Epidermal melanocyte (primary cell): ENCODE measurements at regions not wholly inside any gene's neighbourhood (a gene's known extent, or its start where the extent isn't known, plus 50 kb on each side); places are given as distances from the start of the nearest gene placed in this dataset.

Experiments used
- DNase-seq: peaks from one replicate; pipeline ENCODE4 v3.0.0; 2011; ENCODE audit warnings: low spot score; ENCODE audit not compliant: insufficient read length

DNA sequence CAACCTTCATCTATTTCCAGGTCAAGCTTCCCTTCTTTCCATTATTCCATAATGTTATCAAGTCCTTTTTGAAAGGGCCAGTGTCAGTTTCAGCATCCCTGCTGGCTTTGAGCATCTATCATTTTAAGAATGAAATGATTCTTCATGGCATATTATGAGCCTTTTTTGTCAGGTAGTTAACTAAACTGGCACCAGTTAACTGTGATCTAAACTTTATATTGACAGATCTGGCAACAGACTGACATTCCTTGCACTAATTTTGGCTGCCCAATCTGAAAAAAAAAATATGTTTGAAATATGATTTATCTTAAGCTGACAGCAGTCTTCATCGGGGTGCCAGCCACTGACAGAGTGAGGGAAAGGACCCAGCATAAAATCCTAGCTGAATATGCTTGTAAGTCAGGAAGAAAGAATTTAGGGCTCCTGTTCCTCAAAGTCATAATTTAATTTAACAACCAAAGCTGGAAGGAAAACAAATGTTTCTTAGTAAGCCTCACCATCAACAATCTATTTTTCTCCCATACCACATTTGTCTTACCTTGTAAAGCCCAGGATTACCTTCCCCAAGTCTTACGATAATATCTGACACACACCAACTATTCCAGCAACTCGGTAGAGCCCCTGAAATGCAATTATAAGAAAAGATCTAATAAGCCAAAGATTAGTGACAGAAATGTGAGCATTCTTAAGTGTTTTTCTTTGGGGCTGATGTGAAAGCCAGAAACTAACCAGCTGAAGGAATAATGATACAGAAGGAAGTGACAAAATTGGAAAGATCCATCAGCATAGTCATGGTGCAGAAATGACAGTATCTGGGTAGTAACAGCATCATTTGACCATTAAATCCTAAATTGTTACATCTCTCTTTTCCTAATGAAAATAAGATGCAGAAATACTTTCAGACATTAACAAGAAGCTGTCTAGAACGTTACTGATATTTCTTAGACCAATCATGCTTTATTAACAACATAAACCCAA, 228.1 kb downstream of the RBM43 start:
- no peak for DNase-seq

GRCh38 chr2:151032741-151033191, 228.9 kb downstream of the RBM43 start:
- peak; percentile 42 for DNase-seq

GRCh38 chr2:151030663-151031230, 230.9 kb downstream of the RBM43 start:
- DNase-seq: no peak

DNA sequence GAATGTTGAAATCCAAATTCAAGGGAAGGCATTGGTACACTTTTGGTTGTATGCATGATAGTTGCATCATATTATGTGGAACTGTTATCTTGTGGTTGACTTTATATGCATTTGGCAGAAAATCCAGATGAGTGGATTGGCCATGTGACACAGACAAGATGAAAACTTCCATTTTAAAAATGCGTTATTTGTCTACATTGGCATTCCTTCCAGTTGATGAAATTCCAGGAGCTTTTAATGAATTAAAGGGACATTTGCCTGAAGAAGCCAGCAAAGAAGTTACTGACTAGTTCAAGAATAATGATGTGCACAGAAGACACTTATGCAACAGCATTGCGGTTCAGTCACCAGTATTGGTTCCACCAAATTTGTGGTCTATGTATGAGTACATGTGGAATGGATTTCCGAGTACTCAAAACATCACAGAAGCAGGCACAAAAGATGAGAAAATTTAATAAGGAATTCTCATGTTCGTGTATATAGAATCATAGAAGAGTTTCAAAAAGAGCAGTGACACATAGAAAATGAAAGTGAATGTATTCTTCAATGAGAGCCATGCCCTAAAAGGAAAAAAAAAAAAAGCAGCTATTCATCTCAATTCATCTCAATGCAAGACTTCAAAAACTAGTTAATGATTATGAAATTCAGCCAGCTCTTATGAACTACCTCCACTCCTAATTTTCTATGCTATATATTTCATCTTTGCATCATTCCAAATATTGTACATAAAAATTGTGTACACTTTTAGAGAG, 232.1 kb downstream of the RBM43 start:
- peak; percentile 26 for DNase-seq

GRCh38 chr2:151028691-151029176, 232.9 kb downstream of the RBM43 start:
- no peak for DNase-seq

DNA sequence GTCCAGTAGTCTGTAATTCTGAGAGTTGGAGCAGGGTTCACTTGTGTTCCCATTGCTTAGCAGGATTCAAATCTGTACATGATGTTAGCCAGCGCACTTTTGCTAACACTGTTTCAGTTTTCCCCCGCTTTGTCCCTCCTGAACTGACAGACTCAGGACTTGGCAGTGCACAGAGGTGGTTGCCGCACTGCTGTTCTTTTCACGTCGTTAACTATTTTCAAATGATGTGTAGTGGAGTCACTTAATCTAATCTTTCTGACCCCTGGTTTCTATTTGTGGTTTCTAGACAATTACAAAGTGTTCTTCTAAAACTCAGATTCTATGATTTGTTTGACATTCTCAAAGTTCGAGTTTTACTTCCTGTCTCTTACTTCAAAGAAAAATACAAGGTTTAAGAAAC, 234.5 kb downstream of the RBM43 start:
- DNase-seq: no peak

GRCh38 chr2:151025816-151026215, 235.8 kb downstream of the RBM43 start:
- DNase-seq: no peak

DNA sequence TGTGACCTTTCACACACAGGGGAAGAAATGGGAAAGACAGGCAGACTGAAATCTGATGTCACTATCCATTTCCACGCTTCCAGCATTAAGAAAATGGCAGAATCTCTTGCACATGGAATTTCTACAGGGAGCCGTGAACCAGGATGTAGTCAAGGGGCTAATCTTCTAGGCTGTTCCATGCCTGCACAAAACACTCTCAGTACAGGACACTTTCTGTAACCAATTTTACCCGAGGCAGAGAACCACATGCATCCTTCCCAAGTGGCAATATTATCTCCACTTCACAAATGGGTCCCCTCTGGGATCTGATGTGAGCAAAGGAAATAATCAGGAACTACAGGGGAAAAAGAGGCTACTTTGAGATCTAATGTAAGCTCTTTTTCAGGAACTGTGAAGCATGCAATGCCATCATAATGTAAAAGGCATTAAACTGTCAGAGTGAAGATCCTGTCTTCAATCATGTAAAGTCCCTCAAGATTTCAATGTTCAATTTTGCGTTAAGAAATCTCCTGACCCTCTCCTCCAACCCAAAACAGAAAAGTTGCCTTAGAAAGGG, 236.9 kb downstream of the RBM43 start:
- DNase-seq: no peak

GRCh38 chr2:151021747-151022452, 239.8 kb downstream of the RBM43 start:
- no peak for DNase-seq

- DNase-seq: no peak
These were observed 241.3 kb downstream of the RBM43 start for GRCh38 chr2:151020411-151020810.

DNA sequence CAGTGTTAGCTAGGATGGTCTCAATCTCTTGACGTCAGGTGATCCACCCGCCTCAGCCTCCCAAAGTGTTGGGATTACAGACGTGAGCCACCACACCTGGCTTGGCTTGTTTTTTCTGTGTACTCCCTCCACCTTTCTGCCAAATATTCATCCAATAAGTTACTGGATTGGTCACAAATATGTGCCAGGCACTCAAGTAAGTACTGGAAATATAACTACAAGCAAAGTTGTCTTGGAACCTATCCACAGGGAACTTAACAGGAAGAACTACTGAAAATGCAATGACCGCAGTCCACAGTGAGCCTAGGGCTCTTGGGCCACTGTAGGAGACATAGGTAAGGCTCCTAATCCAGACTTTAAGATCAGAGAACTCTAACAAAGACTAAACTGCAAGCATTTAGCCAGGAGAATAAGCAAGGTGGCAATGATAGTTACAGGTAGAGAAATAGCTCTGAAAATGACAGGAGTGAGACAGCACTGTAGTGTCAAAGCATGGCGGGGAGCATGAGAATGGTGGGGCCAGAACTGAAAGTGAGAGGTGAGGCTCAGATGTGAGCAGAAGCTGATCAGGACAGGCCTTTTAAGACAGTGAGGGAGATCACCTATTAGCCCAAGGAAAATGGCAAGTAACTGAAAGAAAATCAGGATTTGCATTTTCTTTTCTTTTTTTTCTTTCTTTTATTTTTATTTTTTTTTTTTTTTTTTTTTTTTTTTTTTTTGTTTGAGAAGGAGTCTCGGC, 252.1 kb downstream of the RBM43 start:
- DNase-seq: no peak

GRCh38 chr2:151007365-151007764, 254.3 kb downstream of the RBM43 start:
- DNase-seq: no peak

- DNase-seq: no peak
These were observed 258.6 kb downstream of the RBM43 start for GRCh38 chr2:151002959-151003600.

DNA sequence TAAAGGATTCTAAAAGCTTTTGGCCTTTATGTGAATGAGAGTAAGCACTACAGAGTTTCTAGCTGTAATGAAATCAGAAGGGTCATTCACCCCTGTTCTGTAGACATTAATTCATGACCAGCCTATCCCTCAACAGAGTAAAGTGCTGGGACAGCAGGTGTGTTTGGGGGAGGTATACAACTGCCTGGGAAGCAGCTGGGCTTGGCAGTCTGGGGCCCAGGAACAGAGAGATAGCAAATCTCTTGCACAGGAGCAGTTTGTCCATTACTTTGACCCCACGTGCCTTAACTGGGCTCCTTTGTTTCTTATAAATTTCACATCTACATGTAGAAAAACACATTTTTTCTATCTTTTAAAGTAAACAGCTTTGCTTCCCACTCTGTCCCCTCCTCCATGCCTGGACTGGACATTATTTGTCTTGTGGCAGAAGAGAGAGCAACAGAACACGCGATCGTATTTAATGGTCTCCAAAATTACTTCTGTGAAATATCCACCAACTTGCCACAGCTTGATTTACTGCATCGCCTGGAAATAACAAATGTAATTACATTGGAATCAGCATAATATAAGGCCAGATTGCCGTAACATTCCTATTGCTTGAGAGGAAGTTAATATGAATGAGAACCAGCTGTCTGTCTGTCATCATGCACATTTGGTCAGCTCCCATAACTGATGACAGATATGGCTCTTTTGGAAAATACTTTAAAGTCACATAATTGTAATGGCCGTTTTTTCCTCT, 263.8 kb downstream of the RBM43 start:
- no peak for DNase-seq

DNA sequence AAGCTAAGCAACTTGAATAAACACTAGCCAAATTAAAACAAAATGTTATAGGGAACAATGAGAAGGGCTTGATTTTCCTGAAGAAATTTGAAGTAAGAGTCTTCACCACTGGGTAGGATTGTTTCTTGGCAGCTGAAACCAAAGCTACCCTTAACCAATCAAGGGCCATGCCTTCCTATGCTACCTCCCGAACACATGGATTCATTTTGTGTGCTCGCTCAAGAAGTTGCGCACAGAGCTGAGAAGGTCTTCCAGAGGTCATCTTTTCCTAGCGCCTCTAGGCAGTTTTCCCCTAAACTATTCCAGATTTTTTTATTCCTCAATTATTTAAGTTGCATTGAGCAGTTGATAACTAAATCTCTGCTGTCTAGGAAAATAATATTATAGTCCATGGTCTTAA, 264.6 kb downstream of the RBM43 start:
- no peak for DNase-seq

- no peak for DNase-seq
These were observed 267.6 kb downstream of the RBM43 start for GRCh38 chr2:150994076-150994475.

- DNase-seq: no peak
These were observed 271.7 kb downstream of the RBM43 start for GRCh38 chr2:150989969-150990368.

DNA sequence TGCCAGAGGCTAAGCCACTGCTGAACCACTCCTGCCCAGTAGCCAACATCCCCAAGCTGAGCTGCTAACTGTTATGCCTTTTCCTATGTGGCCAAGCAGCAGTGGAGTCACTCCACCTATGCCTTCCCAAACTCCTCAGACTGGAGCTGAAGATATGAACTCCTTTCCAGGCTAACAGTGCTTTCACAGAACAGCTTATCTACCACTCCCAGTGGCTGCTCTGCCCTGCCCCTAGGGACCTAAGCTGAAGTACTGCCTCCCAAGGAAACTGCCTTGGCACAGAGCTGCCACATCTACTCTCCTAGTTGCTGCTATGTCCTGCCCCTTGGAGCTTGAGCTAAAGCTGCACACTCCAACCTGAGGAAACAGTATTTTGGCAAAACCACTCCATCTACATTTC, 275.9 kb downstream of the RBM43 start:
- no peak for DNase-seq

- DNase-seq: no peak
These were observed 278.3 kb downstream of the RBM43 start for GRCh38 chr2:150983314-150983897.
